Right atrium auricular region (tissue), 2 donors: ENCODE measurements at regions not wholly inside any gene's neighbourhood (a gene's known extent, or its start where the extent isn't known, plus 50 kb on each side); places are given as distances from the start of the nearest gene placed in this dataset.

Experiments
- DNase-seq: peaks from one replicate; pipeline ENCODE4 v3.0.0-alpha.2; 2019; ENCODE audit warnings: low spot score
- H3K27ac ChIP-seq, 2 donors: fragments of 200-600 bp; sonication (generic); 1 replicate in 1 of 2; 2 replicates in 1 of 2; pipeline ENCODE4 v1.5.1; 2016 to 2019
- H3K27me3 ChIP-seq, 2 donors: fragments of 200-600 bp; sonication (generic); one replicate each; pipeline versions ENCODE4 v1.5.1 to v1.6.0; 2017 to 2019
- H3K36me3 ChIP-seq: fragments of 200-600 bp; sonication (generic); one replicate; pipeline ENCODE4 v1.5.1; 2016
- H3K4me1 ChIP-seq, 2 donors: fragments of 200-600 bp; sonication (generic); one replicate each; pipeline versions ENCODE4 v1.5.1 to v1.6.0; 2017 to 2019
- H3K4me3 ChIP-seq, 2 donors: fragments of 200-600 bp; sonication (generic); 1 replicate in 1 of 2; 2 replicates in 1 of 2; pipeline ENCODE4 v1.5.1; 2017 to 2019; ENCODE audit warnings: mild to moderate bottlenecking in 1 of 2, moderate library complexity in 1 of 2
- H3K9me3 ChIP-seq, 2 donors: fragments of 200-600 bp; sonication (generic); one replicate each; pipeline ENCODE4 v1.5.1; 2019
- CTCF ChIP-seq, 2 donors: fragments of 200-600 bp; sonication (generic); IDR thresholded peaks; one replicate each; pipeline ENCODE4 v1.5.1; 2019; ENCODE audit warnings: antibody characterized with exemption in 2 of 2

- DNase-seq = no peak
- H3K9me3 ChIP-seq = no peaks in the 10 kb centered on the region
- H3K27me3 ChIP-seq = no peaks in the 10 kb centered on the region
- H3K4me3 ChIP-seq = no peak overlapping the region
- no peaks in the 10 kb centered on the region for H3K36me3 ChIP-seq
- H3K27ac ChIP-seq = no peak overlapping the region
- no peak for TF ChIP-seq CTCF (IDR thresholded peaks at IDR 0.05)
- no peaks in the 10 kb centered on the region for H3K4me1 ChIP-seq
Measured at GRCh38 chr5:41670854-41671479, 160.6 kb upstream of the PLCXD3 start.

- no peak for TF ChIP-seq CTCF (IDR thresholded peaks at IDR 0.05)
- no peak for DNase-seq
- Histone ChIP-seq H3K27ac (no peak overlapping the region), H3K4me1 (no peaks in the 10 kb centered on the region), H3K27me3 (no peaks in the 10 kb centered on the region), H3K4me3 (no peak overlapping the region), H3K36me3 (no peaks in the 10 kb centered on the region), H3K9me3 (no peaks in the 10 kb centered on the region)
Measured at GRCh38 chr5:41670216-41670615, 159.8 kb upstream of the PLCXD3 start.

GRCh38 chr5:41661254-41661653, 150.9 kb upstream of the PLCXD3 start:
- Histone ChIP-seq H3K27me3 (no peaks in the 10 kb centered on the region), H3K27ac (no peak overlapping the region), H3K4me3 (no peak overlapping the region), H3K4me1 (no peaks in the 10 kb centered on the region), H3K36me3 (no peaks in the 10 kb centered on the region), H3K9me3 (no peaks in the 10 kb centered on the region)
- TF ChIP-seq CTCF (IDR thresholded peaks at IDR 0.05) = no peak
- DNase-seq = no peak

GRCh38 chr5:41656597-41656996, 146.2 kb upstream of the PLCXD3 start:
- no peak overlapping the region for H3K4me3 ChIP-seq
- no peak overlapping the region for H3K27ac ChIP-seq
- DNase-seq = no peak
- peaks cover 0 to 9% of the 10 kb centered on the region in 2 donors for H3K9me3 ChIP-seq
- no peaks in the 10 kb centered on the region for H3K4me1 ChIP-seq
- H3K27me3 ChIP-seq = no peaks in the 10 kb centered on the region
- no peak for TF ChIP-seq CTCF (IDR thresholded peaks at IDR 0.05)
- H3K36me3 ChIP-seq = no peaks in the 10 kb centered on the region

GRCh38 chr5:41650131-41650530, 139.7 kb upstream of the PLCXD3 start:
- Histone ChIP-seq H3K27me3 (no peaks in the 10 kb centered on the region), H3K4me1 (peaks cover 0 to 5% of the 10 kb centered on the region in 2 donors), H3K36me3 (no peaks in the 10 kb centered on the region), H3K4me3 (no peak overlapping the region), H3K27ac (no peak overlapping the region), H3K9me3 (peaks cover 0 to 8% of the 10 kb centered on the region in 2 donors)
- DNase-seq = no peak
- TF ChIP-seq CTCF (IDR thresholded peaks at IDR 0.05) = no peak

GRCh38 chr5:41649659-41650058, 139.3 kb upstream of the PLCXD3 start:
- no peaks in the 10 kb centered on the region for H3K27me3 ChIP-seq
- H3K4me1 ChIP-seq = peaks cover 0 to 5% of the 10 kb centered on the region in 2 donors
- peaks cover 0 to 3% of the 10 kb centered on the region in 2 donors for H3K9me3 ChIP-seq
- no peaks in the 10 kb centered on the region for H3K36me3 ChIP-seq
- H3K27ac ChIP-seq = no peak overlapping the region
- DNase-seq = no peak
- H3K4me3 ChIP-seq = no peak overlapping the region
- TF ChIP-seq CTCF (IDR thresholded peaks at IDR 0.05) = no peak
